H54 (cell line): ENCODE measurements at regions not wholly inside any gene's neighbourhood (a gene's known extent, or its start where the extent isn't known, plus 50 kb on each side); places are given as distances from the start of the nearest gene placed in this dataset.

ENCODE experiments used
- DNase-seq: peaks from one replicate; pipeline ENCODE4 v3.0.0; 2011; ENCODE audit warnings: low spot score, mixed read lengths; ENCODE audit not compliant: insufficient read length
- FAIRE-seq: peaks from 3 replicates; lab custom pipeline; 2011; peaks lifted over from hg19 to GRCh38; lab: Jason Lieb, UNC
- POLR2A ChIP-seq: IDR thresholded peaks from 2 replicates; pipeline ENCODE4 v1.6.1; 2011; ENCODE audit warnings: low read depth, mild to moderate bottlenecking, low read length

GRCh38 chr11:45343444-45343843 is 57.3 kb upstream of the SYT13 start:
- no peak for DNase-seq
- no peak for FAIRE-seq
- TF ChIP-seq POLR2A, result no peak

GRCh38 chr11:45341372-45341771 is 55.2 kb upstream of the SYT13 start:
- FAIRE-seq (no peak), DNase-seq (no peak)
- no peak for TF ChIP-seq POLR2A

GRCh38 chr11:45339729-45340519 is 53.8 kb upstream of the SYT13 start:
- TF ChIP-seq POLR2A, result no peak
- DNase-seq (peak; percentile 92), FAIRE-seq (peak; percentile 94)

- no peak for TF ChIP-seq POLR2A
- no peak for FAIRE-seq
- DNase-seq, result no peak
Observed at GRCh38 chr11:45337583-45338360, 51.6 kb upstream of the SYT13 start.

- FAIRE-seq (no peak), DNase-seq (no peak)
- no peak for TF ChIP-seq POLR2A
Observed at GRCh38 chr11:45336136-45336535, 50.0 kb upstream of the SYT13 start.
